ENCODE measurements at regions not wholly inside any gene's neighbourhood (a gene's known extent, or its start where the extent isn't known, plus 50 kb on each side); places are given as distances from the start of the nearest gene placed in this dataset.

GRCh38 chrX:36480441-36480990 is 527.6 kb upstream of the FAM47C start:
- Histone ChIP-seq H3K27me3 (ENCODE audit: low read length) (no peaks in the 10 kb centered on the region), H3K9ac (ENCODE audit: low read length) (no peak overlapping the region), H3K4me2 (ENCODE audit: low read depth, low read length, poor library complexity, severe bottlenecking) (no peak overlapping the region), H4K20me1 (ENCODE audit: low read depth, low read length) (no peaks in the 10 kb centered on the region), H2AFZ (ENCODE audit: low read depth, low read length, severe bottlenecking) (no peak overlapping the region), H3K9me2 (replicated peaks; ENCODE audit: insufficient read depth, low read length) (no peaks in the 10 kb centered on the region), H3K27ac (ENCODE audit: low read depth, low read length) (no peak overlapping the region), H3K4me3 (ENCODE audit: insufficient read depth, low read length, poor library complexity, severe bottlenecking) (no peak overlapping the region), H3K79me2 (ENCODE audit: insufficient read depth, low read length) (no peaks in the 10 kb centered on the region), H3F3A (ENCODE audit: insufficient read depth) (no peaks in the 10 kb centered on the region), H3K9me3 (ENCODE audit: insufficient read depth, low read length) (no peaks in the 10 kb centered on the region), H3K36me3 (ENCODE audit: low read length) (no peaks in the 10 kb centered on the region)
- no peak for TF ChIP-seq EZH2phosphoT487 (conservative IDR thresholded peaks at IDR 0.05; ENCODE audit: low read length)
- no peak for TF ChIP-seq CTCF (IDR thresholded peaks at IDR 0.05; ENCODE audit: insufficient read depth, low read length, poor library complexity, severe bottlenecking)

GRCh38 chrX:36501169-36501702 is 506.9 kb upstream of the FAM47C start:
- H3K4me2 ChIP-seq (ENCODE audit: low read depth, low read length, poor library complexity, severe bottlenecking): no peak overlapping the region
- H4K20me1 ChIP-seq (ENCODE audit: low read depth, low read length): no peaks in the 10 kb centered on the region

GRCh38 chrX:36504625-36505024 is 503.5 kb upstream of the FAM47C start:
- no peaks in the 10 kb centered on the region for H3K9me3 ChIP-seq (ENCODE audit: insufficient read depth, low read length)
- H2AFZ ChIP-seq (ENCODE audit: low read depth, low read length, severe bottlenecking): no peak overlapping the region
- no peak overlapping the region for H3K27ac ChIP-seq (ENCODE audit: low read depth, low read length)
- no peak for TF ChIP-seq EZH2phosphoT487 (conservative IDR thresholded peaks at IDR 0.05; ENCODE audit: low read length)
- no peak for TF ChIP-seq CTCF (IDR thresholded peaks at IDR 0.05; ENCODE audit: insufficient read depth, low read length, poor library complexity, severe bottlenecking)
- no peaks in the 10 kb centered on the region for H3K9me2 ChIP-seq (replicated peaks; ENCODE audit: insufficient read depth, low read length)
- H3K4me2 ChIP-seq (ENCODE audit: low read depth, low read length, poor library complexity, severe bottlenecking): no peak overlapping the region
- H3K79me2 ChIP-seq (ENCODE audit: insufficient read depth, low read length): no peaks in the 10 kb centered on the region
- no peaks in the 10 kb centered on the region for H4K20me1 ChIP-seq (ENCODE audit: low read depth, low read length)
- H3K36me3 ChIP-seq (ENCODE audit: low read length): no peaks in the 10 kb centered on the region
- H3F3A ChIP-seq (ENCODE audit: insufficient read depth): no peaks in the 10 kb centered on the region
- no peaks in the 10 kb centered on the region for H3K27me3 ChIP-seq (ENCODE audit: low read length)
- no peak overlapping the region for H3K9ac ChIP-seq (ENCODE audit: low read length)
- H3K4me3 ChIP-seq (ENCODE audit: insufficient read depth, low read length, poor library complexity, severe bottlenecking): no peak overlapping the region

More at GRCh38 chrX:36501169-36501702, 506.9 kb upstream of the FAM47C start:
- H3K79me2 ChIP-seq (ENCODE audit: insufficient read depth, low read length): no peaks in the 10 kb centered on the region
- no peaks in the 10 kb centered on the region for H3K9me3 ChIP-seq (ENCODE audit: insufficient read depth, low read length)
- H3F3A ChIP-seq (ENCODE audit: insufficient read depth): no peaks in the 10 kb centered on the region
- H3K27ac ChIP-seq (ENCODE audit: low read depth, low read length): no peak overlapping the region
- no peak overlapping the region for H3K9ac ChIP-seq (ENCODE audit: low read length)
- no peaks in the 10 kb centered on the region for H3K36me3 ChIP-seq (ENCODE audit: low read length)
- no peaks in the 10 kb centered on the region for H3K27me3 ChIP-seq (ENCODE audit: low read length)
- H3K4me3 ChIP-seq (ENCODE audit: insufficient read depth, low read length, poor library complexity, severe bottlenecking): no peak overlapping the region
- no peak overlapping the region for H2AFZ ChIP-seq (ENCODE audit: low read depth, low read length, severe bottlenecking)
- H3K9me2 ChIP-seq (replicated peaks; ENCODE audit: insufficient read depth, low read length): no peaks in the 10 kb centered on the region
- TF ChIP-seq CTCF (IDR thresholded peaks at IDR 0.05; ENCODE audit: insufficient read depth, low read length, poor library complexity, severe bottlenecking) (no peak), EZH2phosphoT487 (conservative IDR thresholded peaks at IDR 0.05; ENCODE audit: low read length) (no peak)

Measured in SU-DHL-6 (cell line).